Colonic mucosa (tissue), 4 donors: ENCODE measurements at regions not wholly inside any gene's neighbourhood (a gene's known extent, or its start where the extent isn't known, plus 50 kb on each side); places are given as distances from the start of the nearest gene placed in this dataset.
A peak's percentile ranks its signal among the peaks of the same experiment; 100 is the strongest.

Source experiments
- DNase-seq: peaks from one replicate; pipeline ENCODE4 v3.0.0-alpha.2; 2020
- H3K27ac ChIP-seq: fragments of 200-600 bp; one replicate; pipeline ENCODE4 v1.8.0; 2021
- H3K27me3 ChIP-seq: fragments of 200-600 bp; one replicate; pipeline ENCODE4 v1.8.0; 2021
- H3K36me3 ChIP-seq: fragments of 200-600 bp; one replicate; pipeline ENCODE4 v1.8.0; 2021
- H3K4me1 ChIP-seq: fragments of 200-600 bp; one replicate; pipeline ENCODE4 v1.8.0; 2021; ENCODE audit warnings: mild to moderate bottlenecking
- H3K4me3 ChIP-seq: fragments of 200-600 bp; one replicate; pipeline ENCODE4 v1.8.0; 2021
- H3K9ac ChIP-seq, 2 donors: one replicate each; pipeline ENCODE4 v1.7.0; 2013; ENCODE audit warnings: control low read depth in 2 of 2, low read depth in 2 of 2, low read length in 2 of 2
- H3K9me3 ChIP-seq: fragments of 200-600 bp; one replicate; pipeline ENCODE4 v1.8.0; 2021
- CTCF ChIP-seq: fragments of 200-600 bp; IDR thresholded peaks from one replicate; pipeline ENCODE4 v1.8.0; 2022; ENCODE audit warnings: antibody characterized with exemption, mild to moderate bottlenecking
- intact Hi-C: fragments of 100-400 bp; cut with DNase I; formaldehyde crosslinking; loops from one replicate; pipeline ENCODE4 v1.14.1; 2022
- donor health status: healthy.
- donor health status: DM: no; HTN: no; CAD: no.
- donor health status: DM: no; HTN: no; CAD: no.

GRCh38 chr19:5225486-5226345 lies 114.9 kb downstream of the PTPRS start:
- intact Hi-C loops: no loop called here
- H3K27me3 ChIP-seq: no peaks in the 10 kb centered on the region
- no peaks in the 10 kb centered on the region for H3K36me3 ChIP-seq
- H3K27ac ChIP-seq: no peak overlapping the region
- no peak for DNase-seq
- no peak overlapping the region for H3K9ac ChIP-seq
- peak; percentile 26 for TF ChIP-seq CTCF
- no peaks in the 10 kb centered on the region for H3K9me3 ChIP-seq
- no peak overlapping the region for H3K4me3 ChIP-seq
- H3K4me1 ChIP-seq: no peaks in the 10 kb centered on the region

- Histone ChIP-seq H3K4me3 (no peak overlapping the region), H3K9me3 (no peaks in the 10 kb centered on the region), H3K27ac (no peak overlapping the region), H3K27me3 (no peaks in the 10 kb centered on the region), H3K36me3 (no peaks in the 10 kb centered on the region), H3K4me1 (no peaks in the 10 kb centered on the region), H3K9ac (no peak overlapping the region)
- intact Hi-C loops: no loop called here
- TF ChIP-seq CTCF: no peak
- no peak for DNase-seq
These were observed 116.1 kb downstream of the PTPRS start for GRCh38 chr19:5224480-5224879.

GRCh38 chr19:5222821-5223321 lies 117.7 kb downstream of the PTPRS start:
- intact Hi-C loops: no loop called here
- TF ChIP-seq CTCF: no peak
- H3K36me3 ChIP-seq: no peaks in the 10 kb centered on the region

GRCh38 chr19:5222178-5222577 lies 118.4 kb downstream of the PTPRS start:
- H3K9ac ChIP-seq: no peak overlapping the region
- no peaks in the 10 kb centered on the region for H3K36me3 ChIP-seq
- no peak overlapping the region for H3K27ac ChIP-seq
- H3K9me3 ChIP-seq: no peaks in the 10 kb centered on the region
- H3K27me3 ChIP-seq: no peaks in the 10 kb centered on the region
- intact Hi-C loops: no loop called here
- TF ChIP-seq CTCF: no peak
- H3K4me3 ChIP-seq: no peak overlapping the region
- no peak for DNase-seq
- H3K4me1 ChIP-seq: no peaks in the 10 kb centered on the region

More at GRCh38 chr19:5222821-5223321, 117.7 kb downstream of the PTPRS start:
- Histone ChIP-seq H3K27me3 (no peaks in the 10 kb centered on the region), H3K9me3 (no peaks in the 10 kb centered on the region), H3K4me3 (no peak overlapping the region), H3K27ac (no peak overlapping the region), H3K9ac (no peak overlapping the region), H3K4me1 (no peaks in the 10 kb centered on the region)
- no peak for DNase-seq

GRCh38 chr19:5220866-5221265 lies 119.7 kb downstream of the PTPRS start:
- Histone ChIP-seq H3K36me3 (no peaks in the 10 kb centered on the region), H3K4me1 (no peaks in the 10 kb centered on the region)

More at GRCh38 chr19:5220866-5221265, 119.7 kb downstream of the PTPRS start:
- intact Hi-C loops: no loop called here
- no peak for TF ChIP-seq CTCF
- no peak for DNase-seq
- no peaks in the 10 kb centered on the region for H3K9me3 ChIP-seq
- no peak overlapping the region for H3K4me3 ChIP-seq
- H3K9ac ChIP-seq: no peak overlapping the region
- no peak overlapping the region for H3K27ac ChIP-seq
- no peaks in the 10 kb centered on the region for H3K27me3 ChIP-seq
